ENCODE measurements at regions not wholly inside any gene's neighbourhood (a gene's known extent, or its start where the extent isn't known, plus 50 kb on each side); places are given as distances from the start of the nearest gene placed in this dataset.
"Not testable (repeated sequence)": the region's sequence is repeated elsewhere in the genome, so short reads cannot be mapped to it uniquely, and the experiment has no call there.

DNA sequence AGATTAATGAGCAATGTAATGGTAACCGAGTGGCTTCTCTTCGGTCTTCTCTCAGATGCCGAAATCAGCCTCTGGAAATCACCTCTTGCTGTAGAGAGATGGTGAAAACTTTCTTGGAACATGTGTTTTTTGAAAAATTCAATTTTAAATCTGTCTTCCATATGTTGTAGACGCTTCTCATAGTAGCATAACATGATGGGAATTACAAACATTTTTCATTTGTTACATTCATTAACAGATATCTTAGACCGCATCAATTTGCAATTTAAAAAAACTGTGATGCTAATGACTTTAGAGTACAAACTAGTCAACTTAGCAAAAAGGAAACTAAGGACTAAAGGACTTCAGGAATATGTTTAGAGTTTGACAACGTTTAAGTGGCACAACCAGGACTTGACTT lies 275.2 kb downstream of the ASXL3 start:
- no peak for DNase-seq

DNA sequence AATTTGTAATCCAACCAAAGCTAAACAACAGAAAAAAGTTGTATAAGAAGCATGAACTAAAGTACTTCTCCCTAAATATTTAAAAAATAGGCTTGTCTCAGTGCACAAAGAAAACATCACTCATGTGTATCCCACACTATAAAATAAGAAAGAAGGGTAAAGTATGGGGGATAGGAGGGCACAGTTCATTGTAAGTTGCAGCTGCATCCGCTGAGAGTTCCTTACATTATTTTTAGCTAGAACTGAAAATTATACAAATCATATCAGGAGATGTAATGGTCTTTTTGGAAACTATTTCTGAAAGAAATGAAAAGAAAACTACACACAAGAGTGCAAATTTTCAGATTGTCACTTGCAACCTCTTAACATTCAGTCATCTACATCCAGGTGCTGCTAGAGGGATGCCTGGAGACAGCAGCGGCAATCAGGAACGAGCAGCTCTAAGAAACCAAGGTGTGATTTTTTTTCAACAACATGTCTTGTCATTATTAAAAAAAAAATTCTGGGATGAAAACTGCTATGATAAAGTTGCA lies 273.6 kb downstream of the ASXL3 start:
- no peak for DNase-seq

DNA sequence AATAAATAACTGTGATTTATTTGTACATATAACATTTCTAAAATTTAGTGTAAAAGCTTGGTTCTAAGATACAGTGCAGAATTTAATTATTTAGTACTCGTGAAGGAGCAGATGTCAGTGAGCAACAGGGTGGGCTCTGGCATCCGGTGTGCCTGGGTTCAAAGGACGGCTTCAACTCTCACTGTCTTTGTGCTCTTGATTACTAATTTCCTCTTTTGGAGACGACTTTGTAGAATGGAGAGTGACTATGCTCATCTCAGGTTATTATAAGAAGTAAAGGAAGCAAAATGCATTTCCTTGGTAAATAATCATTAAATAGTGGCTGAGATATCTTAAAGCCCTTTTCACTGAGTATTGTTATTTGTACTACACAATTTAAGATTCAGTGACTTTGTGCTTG lies 271.7 kb downstream of the ASXL3 start:
- DNase-seq = no peak

DNA sequence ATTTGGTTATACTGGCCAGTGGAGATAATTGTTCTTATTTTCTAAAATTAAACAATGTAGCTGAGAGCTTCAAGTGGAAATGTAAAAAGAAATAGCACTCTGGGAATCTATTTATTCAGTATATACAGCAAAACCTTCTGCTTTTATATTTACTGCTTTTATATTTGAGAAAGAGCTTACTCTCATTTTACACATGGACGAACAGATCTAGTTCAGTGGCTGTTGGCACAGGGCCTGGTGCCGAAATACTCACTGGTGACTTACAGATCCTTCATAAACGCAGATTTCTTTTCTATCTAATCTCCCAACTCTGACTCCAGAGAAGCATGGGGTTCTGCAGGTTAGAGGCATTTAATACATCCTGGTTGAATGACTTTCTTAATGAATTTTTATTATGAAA lies 266.2 kb downstream of the ASXL3 start:
- peak; percentile 27 for DNase-seq

DNA sequence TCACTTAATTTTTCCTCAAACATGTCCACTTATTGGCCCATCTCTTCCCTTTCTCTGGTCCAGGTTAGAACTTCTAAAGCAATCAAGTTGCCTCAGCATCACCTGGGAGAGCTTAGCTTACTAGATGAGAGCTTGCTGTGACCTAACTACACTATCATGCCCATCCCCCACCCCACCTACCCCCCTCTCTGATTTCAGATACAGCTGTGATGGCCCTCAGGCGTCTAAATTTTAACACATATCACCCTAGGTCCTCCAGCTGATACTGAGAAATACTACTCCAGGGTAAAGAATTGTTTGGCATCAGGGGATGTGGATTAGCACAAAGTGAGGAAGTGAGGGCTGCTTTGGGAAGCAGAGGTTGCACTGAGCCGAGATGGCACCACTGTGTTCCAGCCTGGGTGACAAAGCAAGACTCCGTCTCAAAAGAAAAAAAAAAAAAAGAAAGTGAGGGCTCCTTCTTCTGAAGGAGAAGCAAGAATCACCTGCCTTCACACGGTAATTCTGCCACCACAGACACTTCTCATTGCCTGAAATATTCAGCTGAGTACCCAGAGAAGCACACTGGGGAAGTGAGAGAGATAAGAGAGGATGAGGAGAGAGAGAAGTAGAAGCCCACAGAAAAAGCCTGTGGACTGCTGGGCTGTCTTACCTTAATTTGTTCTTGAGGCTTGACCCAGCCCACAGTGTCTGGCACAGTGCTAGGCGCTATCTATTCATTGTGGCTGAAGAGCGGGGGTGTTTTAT lies 263.4 kb downstream of the ASXL3 start:
- no peak for DNase-seq

DNA sequence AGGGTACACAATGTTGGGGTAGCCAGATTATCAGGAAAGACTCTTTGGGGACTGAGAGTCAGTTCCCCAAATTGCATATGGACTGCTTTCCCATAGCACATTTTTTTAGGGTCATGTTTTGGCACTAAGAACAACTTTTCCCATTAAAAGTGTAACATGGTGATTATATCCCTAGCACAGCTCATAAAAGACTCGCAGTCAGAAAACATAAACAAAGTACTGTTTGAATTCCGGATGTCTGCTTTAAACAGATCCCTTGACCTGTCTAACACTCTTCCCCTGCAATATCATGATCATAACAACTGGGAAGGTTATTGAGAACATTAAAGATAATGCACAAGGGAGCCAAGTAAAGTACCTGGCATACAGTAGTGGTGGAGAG lies 262.2 kb downstream of the ASXL3 start:
- no peak for DNase-seq

DNA sequence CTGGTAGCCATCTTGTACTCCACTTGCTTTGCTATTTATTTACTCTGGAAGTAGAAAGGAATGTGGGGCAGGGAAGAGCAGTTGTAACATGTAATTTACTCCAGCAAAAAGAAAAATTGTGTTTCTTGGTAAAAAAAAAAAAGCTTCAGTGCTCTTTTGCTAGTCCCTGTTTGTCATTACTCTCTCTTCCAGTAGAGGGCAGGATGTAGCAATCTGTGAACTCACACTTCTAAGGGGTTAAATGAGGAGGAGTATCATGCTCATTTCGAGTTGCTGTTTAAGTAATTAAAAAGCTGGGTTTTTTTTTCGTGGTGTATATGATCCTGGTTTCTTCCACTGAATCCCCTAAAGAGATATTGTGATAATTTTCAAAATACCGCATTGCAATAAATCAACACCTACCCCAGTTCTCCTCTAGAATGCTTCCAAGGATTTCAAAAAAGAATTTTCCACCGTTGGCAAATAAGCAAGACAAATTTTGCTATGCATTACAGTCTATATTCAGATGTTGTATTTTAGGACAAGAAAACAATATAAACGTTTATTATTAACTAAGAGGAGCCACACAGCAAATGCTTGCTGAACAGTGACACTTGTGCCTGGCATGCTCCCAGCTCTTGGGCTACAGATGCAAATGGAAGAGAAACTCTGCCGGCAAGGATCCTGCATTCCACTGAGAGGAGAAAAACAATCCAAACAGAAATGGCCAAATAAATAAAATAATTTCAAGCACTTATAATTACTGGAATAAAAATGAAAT lies 261.6 kb downstream of the ASXL3 start:
- DNase-seq = peak; percentile 88

DNA sequence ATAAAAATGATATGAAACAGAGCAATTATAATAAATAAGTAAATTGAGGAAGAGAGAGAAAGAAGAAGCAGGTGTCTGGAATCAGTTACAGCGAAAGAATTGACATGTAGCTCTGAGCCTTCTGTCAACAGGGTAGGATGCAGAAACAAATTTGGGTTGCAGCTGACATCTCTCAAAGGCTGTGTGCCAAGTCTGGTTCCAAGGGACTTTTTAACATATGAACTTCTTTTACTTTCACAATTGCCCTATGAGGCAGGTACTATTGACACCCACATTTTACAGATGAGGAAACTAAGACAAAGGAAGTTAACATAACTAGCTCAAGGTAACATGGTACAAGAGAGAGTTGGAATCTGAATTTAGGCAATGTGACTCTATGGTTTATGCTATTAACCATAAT lies 260.0 kb downstream of the ASXL3 start:
- peak; percentile 19 for DNase-seq

DNA sequence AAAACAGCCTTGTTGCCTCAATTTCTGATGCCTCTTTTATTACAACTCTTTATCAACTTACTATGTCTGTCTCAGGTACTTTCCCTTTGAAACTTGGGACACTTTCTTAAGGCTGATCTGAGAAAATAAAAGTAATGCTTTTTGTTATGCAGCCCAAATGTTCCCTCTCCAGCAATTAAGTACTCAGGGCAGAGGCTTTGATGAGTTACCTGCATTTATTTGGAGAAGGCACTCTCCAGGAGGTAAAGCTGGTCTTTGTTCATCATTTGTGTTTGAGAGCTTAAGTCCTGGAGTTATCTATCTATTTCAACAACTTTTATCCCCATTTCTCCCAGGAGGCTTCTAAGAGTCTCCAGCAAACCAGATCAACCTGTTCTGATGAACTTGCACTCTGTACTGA lies 259.2 kb downstream of the ASXL3 start:
- DNase-seq = peak; percentile 38

DNA sequence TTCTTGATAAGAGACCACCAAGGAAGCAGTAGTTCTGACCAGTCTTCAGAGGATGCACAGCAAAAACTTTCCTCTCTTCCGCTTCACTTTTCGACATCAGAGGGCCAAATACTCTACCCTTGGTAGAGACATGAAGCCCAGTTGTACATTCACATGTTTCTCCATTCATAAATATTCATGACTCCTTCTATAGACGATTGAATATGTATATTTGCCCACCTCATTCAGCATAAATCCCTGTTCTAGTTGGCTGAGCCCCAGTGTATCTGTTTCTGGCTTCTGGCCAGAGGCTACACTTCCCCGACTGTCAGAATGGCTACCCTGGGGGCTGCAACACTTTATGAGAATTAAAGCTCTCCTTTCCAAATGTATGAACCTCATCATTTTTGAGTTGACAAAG lies 258.5 kb downstream of the ASXL3 start:
- peak; percentile 40 for DNase-seq

DNA sequence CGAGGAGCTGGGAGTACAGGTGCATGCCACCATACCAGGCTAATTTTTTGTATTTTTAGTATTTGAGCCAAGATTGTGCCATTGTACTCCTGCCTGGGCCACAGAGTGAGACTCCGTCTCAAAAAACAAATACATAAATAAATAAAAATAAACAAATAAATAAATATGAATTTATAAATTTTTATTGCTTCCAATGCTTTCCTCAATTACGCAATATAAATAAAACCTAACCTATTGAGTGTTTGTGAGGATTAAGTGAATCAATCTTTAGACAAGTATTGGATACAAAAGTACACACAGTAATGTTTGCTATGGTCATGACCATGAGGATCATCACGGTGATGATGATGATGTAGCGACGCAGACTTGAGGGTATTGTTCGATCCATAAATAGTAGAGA lies 257.4 kb downstream of the ASXL3 start:
- DNase-seq = no peak

DNA sequence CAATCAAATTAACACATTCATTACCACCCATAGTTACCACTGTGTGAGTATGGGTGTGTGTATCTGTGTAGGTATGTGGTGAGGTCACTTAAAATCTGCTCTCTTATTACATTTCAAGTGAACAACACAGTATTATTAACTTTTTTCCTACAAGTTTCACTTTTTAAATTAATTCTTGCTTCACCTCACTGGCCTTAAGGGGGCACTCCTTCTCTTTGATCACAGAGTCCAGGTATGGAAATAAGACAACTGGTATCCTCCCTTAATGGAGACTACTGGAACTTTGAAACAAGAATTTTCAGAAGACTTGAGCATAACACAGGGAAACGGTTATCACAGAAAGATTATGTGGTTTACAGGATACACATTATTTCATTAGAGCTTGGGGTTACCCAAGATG lies 255.8 kb downstream of the ASXL3 start:
- DNase-seq = no peak

DNA sequence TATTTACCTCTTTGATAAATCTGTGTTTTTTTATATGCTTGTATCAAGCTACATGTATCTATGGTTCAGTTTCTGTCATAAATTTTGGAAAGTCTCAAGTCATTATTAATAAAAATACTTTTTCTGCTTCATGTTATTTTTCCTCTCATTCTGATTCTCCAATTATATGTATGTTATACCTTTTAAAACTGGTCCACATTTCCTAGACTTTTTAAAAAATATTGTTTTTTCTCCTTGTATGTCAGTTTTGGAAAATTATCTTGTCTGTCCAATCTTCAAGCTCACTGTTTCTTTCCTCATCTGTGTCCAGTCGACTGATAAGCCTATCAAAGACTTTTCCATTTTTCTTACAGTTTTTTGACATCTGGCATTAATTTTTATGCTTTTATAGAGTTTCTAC lies 253.4 kb downstream of the ASXL3 start:
- DNase-seq = no peak

DNA sequence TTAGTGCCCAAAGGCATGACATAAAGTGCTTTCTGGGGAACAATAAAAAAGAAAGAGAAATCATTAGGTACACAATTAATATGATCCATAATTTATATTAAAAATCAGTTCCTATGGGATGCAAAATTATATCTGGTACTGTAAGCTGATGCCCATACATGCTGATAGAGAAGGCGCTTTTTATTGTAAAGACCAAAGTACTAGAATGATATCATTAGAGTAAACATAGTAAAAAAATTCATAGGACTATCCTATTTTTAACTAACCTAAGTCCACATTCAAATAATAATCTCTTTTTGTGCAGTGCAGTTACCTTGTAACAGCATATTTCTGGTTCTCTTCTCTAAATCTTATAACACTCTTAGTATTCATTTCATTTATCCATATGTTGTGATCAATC lies 252.2 kb downstream of the ASXL3 start:
- DNase-seq = no peak

DNA sequence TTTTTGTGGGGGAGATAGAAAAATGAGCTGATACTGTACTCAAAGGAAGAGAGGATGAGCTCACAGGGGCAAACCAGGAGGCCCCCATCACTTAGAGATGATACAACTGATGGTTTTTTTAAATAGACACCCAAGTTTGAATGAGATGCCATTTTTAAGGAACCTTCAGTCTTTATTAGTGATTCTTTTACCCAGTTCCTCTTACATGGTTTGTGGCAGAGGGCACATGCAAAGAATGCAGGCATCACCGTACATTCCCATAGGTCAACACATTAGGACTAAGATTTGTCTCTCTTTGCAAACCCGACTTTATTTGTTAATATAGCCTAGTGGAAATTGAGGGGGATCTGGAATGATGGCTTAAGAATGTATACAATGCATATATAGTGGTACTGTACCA lies 250.9 kb downstream of the ASXL3 start:
- no peak for DNase-seq

DNA sequence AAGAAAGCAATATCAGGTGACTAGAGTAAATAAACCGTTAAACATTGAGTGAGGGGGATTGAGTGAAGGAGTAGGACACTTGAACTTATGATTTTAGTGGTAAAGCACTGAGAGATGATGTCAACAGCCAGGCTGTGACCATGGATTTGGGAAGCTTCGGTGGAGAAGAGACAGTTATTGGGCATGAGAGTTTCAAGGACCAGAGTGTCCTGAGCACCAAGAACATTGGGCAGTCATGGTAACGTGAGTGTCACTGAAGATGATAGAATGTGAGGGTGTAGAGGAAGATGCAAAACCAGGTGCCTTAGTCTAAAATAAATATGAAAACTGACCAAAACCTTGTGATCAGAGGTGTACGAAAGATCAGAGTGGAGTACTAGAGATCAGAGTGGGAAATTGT lies 248.1 kb downstream of the ASXL3 start:
- DNase-seq = no peak

DNA sequence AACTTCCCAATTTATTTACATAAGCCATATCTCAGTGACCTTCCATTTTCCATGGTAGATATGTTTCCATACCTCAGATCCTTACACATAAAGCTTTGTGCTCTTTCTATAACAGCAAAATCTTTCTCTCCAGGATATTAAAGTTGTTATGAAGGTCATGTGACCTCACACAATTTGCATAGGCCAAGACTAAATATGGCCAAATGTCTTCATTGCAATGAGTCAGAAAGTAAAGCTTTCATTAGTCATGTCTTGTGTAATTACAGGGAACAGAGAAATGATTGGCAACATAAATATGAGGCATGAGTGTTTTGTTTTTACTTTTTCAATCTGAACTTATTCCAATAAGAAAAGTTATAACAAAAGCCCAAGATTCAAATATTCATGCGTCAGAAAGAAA lies 243.5 kb downstream of the ASXL3 start:
- DNase-seq = no peak

DNA sequence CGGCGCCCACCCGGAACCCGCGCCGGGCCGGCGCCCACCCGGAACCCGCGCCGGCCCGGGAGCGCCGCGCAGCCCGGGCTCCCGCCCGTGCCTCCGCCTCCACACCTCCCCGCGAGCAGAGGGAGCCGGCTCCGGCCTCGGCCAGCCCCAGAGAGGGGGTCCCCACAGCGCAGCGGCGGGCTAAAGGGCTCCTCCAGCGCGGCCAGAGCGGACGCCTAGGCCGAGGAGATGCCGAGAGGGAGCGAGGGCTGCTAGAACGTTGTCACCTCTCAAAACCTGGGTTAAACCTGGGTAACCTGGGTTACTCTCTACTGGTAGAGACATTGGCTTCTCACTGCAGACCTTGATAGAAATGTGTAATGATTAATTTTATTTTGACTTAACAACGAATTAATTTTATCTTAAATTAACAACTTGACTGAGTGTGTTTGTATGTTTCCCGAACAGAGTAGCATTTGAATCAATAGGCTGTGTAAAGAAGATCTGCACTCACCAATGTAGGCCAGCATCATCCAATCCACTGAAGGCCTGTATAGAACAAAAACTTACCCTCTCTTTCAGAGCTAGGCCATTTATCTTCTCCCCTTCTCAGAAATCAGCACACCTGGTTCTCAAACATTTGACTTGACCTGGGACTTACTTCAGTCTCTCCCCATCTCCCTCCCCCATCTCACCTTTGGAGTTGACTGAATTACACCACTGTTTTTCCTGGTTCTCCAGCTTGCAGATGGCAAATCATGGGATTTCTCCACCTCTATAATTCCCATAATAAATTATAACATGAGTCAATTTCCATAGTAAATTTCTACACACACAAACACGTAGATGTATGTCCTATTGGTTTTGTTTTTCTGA lies 242.7 kb downstream of the ASXL3 start:
- no peak for DNase-seq

DNA sequence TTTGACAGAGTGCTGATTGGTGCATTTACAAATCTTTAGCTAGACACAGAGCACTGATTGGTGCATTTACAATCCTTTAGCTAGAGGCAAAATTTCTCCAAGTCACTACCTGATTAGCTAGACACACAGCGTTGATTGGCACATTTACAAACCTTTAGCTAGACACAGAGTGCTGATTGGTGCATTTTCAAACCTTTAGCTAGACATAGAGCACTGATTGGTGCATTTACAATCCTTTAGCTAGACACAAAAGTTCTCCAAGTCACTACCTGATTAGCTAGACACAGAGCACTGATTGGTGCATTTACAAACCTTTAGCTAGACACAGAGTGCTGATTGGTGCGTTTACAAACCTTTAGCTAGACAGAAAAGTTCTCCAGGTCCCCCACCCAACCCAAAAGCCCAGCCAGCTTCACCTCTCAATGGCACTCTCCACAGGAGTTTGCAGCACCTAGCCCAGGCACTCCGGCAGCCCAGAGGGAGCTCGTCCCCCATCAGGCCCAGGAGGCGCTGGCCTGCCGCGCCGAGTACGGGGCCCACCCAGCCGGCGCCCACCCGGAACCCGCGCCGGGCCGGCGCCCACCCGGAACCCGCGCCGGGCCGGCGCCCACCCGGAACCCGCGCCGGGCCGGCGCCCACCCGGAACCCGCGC lies 241.8 kb downstream of the ASXL3 start:
- DNase-seq = not testable (repeated sequence)

DNA sequence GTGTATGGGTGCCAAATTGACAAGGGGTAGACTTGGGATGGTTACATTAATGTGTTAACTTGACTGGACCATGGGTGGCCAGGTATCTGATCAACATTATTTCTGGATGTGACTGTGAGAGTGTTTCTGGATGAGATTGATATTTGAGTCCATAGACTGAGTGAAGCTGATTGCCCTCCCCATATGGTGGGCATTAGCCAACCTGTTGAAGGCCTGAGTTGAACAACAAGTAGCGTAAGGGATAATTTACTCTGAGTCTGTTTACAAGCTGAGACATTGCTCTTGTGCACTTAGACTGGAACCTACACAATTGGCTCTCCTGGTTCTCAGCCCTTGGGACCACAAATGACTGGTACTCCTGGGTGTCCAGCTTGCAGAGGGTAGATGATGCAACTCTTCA lies 240.1 kb downstream of the ASXL3 start:
- DNase-seq = no peak

DNA sequence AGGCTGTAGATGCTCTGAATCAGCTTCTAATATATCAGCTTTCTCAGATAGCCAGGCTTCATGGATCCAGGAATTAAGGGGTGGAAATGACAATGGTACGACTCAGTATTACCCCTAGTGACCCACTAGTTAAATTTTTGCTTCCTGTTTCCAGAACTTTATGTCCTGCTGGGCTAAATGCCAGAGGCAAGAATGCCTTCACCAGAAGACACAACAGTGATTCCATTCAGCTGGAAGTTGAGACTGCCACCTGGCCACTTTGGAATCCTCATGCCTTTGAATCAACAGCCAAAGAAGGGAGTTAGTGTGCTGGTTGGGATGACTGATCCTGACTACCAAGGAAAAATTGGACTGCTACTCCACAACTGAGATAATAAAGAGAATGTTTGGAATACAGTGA lies 239.1 kb downstream of the ASXL3 start:
- no peak for DNase-seq

DNA sequence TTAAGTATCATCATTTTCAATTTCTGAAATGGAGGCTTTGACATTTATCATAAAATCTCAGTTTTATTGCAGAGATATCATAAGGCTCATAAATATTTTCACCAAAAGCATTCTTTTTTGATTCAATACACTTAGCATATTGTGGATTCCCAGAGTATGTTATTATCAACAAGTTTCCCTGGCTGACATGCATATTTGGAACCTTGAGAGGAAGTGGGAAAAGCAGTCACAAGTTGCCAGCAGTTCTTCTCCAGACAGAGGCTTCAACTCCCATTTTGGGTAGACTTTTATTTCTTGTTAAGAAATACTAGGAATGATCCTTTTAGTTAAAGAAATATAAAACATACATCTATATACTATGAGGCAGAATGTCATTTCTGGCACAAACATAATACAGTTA lies 236.5 kb downstream of the ASXL3 start:
- no peak for DNase-seq

DNA sequence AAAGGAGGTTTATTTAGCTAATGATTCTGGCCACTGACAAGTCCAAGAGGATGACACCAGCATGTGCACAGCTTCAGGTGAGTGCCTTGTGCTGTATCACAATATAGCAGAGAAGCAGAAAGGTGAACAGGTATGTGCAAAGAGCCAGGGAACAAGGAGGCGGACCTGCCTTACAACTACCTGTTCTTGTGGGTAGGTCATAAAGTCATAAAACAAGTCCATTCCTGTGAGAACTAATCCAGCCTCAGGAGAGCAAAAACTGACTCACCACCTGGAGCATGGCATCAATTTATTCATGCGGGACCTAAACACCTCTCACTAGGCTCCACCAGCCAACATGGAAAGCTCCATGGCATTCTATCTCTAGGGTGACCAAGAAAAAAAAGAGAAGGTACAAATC lies 234.2 kb downstream of the ASXL3 start:
- no peak for DNase-seq
